Brain microvascular endothelial cell (primary cell): ENCODE measurements at regions not wholly inside any gene's neighbourhood (a gene's known extent, or its start where the extent isn't known, plus 50 kb on each side); places are given as distances from the start of the nearest gene placed in this dataset.

Source experiments
- DNase-seq: peaks from one replicate; pipeline ENCODE4 v3.0.0-alpha.2; 2020
- H3K27ac ChIP-seq: fragments of 250-450 bp; sonication (Bioruptor Pico); 2 replicates; pipeline ENCODE4 v1.5.1; 2020; ENCODE audit warnings: mild to moderate bottlenecking, moderate library complexity
- H3K27me3 ChIP-seq: fragments of 250-450 bp; sonication (Bioruptor Pico); replicated peaks from 2 replicates; pipeline ENCODE4 v1.5.1; 2020; ENCODE audit warnings: mild to moderate bottlenecking
- H3K36me3 ChIP-seq: fragments of 250-450 bp; sonication (Bioruptor Pico); replicated peaks from 2 replicates; pipeline ENCODE4 v1.5.1; 2020; ENCODE audit warnings: mild to moderate bottlenecking
- H3K4me3 ChIP-seq: 2 replicates; pipeline ENCODE4 v1.5.1; 2011; ENCODE audit warnings: low read depth, mild to moderate bottlenecking, control low read depth, low read length, moderate library complexity
- in situ Hi-C: cut with HindIII; loops from 2 replicates; pipeline ENCODE4 v1.10.0; 2017; ENCODE audit warnings: low sequenced_read_pairs, low pct_ligation_motif_present
- TF ChIP-seq, protein P1 (sequence below): IDR thresholded peaks from 2 replicates; pipeline ENCODE4 v1.5.1; 2011; ENCODE audit warnings: low read depth, mild to moderate bottlenecking, moderate library complexity, low read length, control low read depth, inconsistent platforms; ENCODE audit errors: missing control alignments

DNA sequence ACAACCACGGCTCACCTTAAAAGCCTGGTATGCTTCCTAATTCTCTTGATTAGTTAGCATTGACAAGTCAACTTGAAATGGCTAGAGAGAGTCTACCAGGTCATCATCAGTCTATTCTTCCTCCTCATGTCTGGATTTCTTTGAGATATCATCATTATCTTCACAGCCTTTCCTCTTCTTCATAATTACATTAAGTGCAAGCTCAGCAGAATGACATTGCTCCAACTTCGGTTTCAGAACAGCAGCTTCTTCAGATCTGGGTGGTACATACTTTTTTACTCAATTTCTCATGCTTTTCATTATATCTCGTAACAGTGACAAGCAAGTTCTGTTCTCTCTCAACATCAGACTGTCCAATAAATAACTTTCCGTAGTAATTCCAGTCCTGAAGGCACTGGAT lies 337.5 kb upstream of the TENM3 start:
- in situ Hi-C loops: no loop called here
- no peak for DNase-seq
- Histone ChIP-seq H3K4me3 (no peak overlapping the region), H3K27me3 (no peaks in the 10 kb centered on the region), H3K36me3 (no peaks in the 10 kb centered on the region), H3K27ac (no peak overlapping the region)
- TF ChIP-seq, protein P1, sequence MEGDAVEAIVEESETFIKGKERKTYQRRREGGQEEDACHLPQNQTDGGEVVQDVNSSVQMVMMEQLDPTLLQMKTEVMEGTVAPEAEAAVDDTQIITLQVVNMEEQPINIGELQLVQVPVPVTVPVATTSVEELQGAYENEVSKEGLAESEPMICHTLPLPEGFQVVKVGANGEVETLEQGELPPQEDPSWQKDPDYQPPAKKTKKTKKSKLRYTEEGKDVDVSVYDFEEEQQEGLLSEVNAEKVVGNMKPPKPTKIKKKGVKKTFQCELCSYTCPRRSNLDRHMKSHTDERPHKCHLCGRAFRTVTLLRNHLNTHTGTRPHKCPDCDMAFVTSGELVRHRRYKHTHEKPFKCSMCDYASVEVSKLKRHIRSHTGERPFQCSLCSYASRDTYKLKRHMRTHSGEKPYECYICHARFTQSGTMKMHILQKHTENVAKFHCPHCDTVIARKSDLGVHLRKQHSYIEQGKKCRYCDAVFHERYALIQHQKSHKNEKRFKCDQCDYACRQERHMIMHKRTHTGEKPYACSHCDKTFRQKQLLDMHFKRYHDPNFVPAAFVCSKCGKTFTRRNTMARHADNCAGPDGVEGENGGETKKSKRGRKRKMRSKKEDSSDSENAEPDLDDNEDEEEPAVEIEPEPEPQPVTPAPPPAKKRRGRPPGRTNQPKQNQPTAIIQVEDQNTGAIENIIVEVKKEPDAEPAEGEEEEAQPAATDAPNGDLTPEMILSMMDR: no peak

DNA sequence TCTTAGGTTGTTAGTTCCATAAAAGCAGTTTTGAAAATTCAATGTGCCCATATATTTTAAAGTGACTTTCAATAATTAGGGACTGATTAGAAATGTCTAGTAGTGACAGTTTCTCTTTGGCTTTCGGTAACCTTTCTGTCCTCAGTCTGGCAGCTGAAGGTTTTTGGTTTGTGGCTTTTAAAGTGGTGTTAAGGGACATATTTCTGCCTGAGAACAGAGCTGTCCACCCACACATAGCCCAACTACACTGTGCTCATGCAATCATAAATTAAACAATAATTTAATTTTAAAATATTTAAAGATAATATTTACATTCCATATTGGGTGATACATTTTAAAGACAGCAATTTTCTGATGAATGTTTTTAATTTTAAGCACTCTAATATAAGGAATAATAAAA lies 335.0 kb upstream of the TENM3 start:
- H3K36me3 ChIP-seq: no peaks in the 10 kb centered on the region
- TF ChIP-seq, protein P1: no peak
- H3K4me3 ChIP-seq: no peak overlapping the region
- DNase-seq: no peak
- H3K27me3 ChIP-seq: no peaks in the 10 kb centered on the region
- H3K27ac ChIP-seq: no peak overlapping the region
- in situ Hi-C loops: no loop called here

DNA sequence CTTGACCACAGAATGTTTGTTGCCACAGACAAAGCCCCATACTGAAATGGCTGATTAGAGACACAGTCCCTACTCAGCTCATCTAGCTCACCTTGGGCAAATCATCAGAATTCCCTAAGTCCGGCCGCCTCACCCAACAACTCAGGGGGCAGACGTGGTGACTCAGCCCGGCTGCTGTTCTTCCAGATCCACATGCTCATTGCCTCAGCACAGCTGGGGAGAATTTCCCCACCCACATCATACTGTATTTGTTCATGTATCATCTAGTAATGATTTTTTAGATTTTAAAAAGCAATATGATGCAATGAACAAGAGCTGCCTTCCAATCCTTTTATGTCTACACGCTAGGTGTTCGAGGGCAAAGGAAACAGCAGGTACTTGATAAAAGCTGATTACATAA lies 333.8 kb upstream of the TENM3 start:
- Histone ChIP-seq H3K27me3 (no peaks in the 10 kb centered on the region), H3K27ac (no peak overlapping the region), H3K4me3 (no peak overlapping the region), H3K36me3 (no peaks in the 10 kb centered on the region)
- DNase-seq: peak; percentile 91
- in situ Hi-C loops: no loop called here
- TF ChIP-seq, protein P1: no peak

DNA sequence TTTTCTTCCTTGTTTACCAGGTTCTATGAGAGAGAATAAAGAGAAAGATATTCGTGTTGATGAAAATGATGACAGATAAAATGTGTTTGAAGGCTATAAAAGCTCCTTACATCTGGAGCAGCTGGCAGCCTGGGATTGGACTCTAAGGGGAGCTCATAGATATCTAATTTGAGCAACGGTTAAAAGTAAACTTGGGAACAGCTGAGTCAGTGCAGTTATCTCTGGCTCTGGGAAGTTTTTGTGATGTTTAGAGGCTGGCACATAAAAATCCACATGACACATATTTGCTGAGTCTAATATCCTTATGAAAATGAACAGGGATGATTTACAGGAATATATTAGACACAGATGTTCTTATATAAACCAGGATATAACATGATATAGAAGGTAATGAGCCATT lies 331.8 kb upstream of the TENM3 start:
- peak; percentile 64 for DNase-seq
- Histone ChIP-seq H3K27ac (no peak overlapping the region), H3K36me3 (no peaks in the 10 kb centered on the region), H3K27me3 (no peaks in the 10 kb centered on the region), H3K4me3 (no peak overlapping the region)
- TF ChIP-seq, protein P1: peak; percentile 23
- in situ Hi-C loops: no loop called here

DNA sequence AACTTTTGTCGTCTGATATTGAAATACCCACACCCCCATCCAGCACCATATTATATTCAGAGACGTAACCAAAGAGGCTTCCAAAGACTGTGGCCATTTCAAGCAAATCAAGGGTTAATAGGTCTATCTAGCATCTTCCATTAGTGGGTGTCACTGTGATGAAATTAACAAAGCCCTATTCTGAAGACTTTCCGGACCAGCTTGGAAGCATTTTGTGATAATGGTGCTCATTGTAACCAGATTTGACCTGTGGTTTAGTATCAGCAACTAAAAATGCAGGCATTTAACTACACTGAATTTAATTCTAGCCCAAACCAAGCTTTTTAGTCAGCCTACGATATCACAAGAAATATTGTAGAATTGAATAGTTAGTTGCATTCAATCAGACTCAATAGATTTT lies 309.7 kb upstream of the TENM3 start:
- no peak overlapping the region for H3K27ac ChIP-seq
- no peak overlapping the region for H3K4me3 ChIP-seq
- TF ChIP-seq, protein P1: no peak
- in situ Hi-C loops: no loop called here
- no peak for DNase-seq
- H3K27me3 ChIP-seq: no peaks in the 10 kb centered on the region
- H3K36me3 ChIP-seq: no peaks in the 10 kb centered on the region

DNA sequence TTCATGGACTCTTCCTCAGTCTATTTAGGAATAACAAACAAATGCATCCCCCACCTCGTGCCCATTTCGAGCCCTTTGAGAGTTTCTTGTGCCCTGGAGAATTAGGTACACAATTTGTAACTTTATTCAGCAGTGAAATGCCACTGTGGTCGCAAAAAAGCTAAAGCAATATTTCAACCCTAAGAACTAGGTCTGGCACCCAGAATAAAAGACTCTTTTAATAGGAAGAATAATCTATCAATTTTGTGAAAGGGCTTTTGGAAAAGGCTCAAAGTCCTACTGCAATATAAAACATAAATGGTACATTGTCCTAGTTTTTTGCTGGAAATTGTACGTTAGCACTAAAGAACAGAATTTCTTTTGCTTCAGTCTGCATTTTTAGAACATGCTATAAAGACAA lies 304.6 kb upstream of the TENM3 start:
- Histone ChIP-seq H3K27ac (no peak overlapping the region), H3K36me3 (no peaks in the 10 kb centered on the region), H3K4me3 (no peak overlapping the region), H3K27me3 (no peaks in the 10 kb centered on the region)
- TF ChIP-seq, protein P1: no peak
- no peak for DNase-seq
- in situ Hi-C loops: no loop called here
